ENCODE measurements at regions not wholly inside any gene's neighbourhood (a gene's known extent, or its start where the extent isn't known, plus 50 kb on each side); places are given as distances from the start of the nearest gene placed in this dataset.

DNA sequence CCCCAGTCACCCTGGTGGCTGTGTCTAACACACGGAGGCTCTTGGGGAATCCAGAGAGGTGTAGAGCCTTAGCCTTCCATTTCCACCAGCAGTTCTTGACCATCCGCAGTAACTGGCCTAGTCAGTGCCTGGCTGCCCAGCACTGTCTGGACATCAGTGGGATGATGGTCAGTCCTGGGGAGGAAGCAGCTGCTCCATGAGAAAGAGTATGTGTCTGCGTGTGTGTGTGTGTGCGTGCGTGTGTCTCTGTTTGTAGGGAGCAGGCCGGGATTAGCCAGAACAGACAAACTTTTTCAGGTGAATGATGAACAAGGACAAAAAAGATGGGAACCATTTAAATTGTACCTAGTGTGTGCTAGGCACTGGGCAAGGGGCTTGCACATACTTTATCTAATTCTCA is 109.3 kb upstream of the SYT13 start:
- Histone ChIP-seq H3K36me3 (no peaks in the 10 kb centered on the region), H3K4me3 (no peak overlapping the region), H3K27ac (no peak overlapping the region), H3K27me3 (peaks cover 0 to 10% (median 0%) of the 10 kb centered on the region in 7 donors), H3K4me1 (no peaks in the 10 kb centered on the region), H3K9me3 (no peaks in the 10 kb centered on the region)
- intact Hi-C loops (cut with DNase I), result no loop called here
- DNase-seq (no peak), ATAC-seq (no peak)
- TF ChIP-seq, protein P1, sequence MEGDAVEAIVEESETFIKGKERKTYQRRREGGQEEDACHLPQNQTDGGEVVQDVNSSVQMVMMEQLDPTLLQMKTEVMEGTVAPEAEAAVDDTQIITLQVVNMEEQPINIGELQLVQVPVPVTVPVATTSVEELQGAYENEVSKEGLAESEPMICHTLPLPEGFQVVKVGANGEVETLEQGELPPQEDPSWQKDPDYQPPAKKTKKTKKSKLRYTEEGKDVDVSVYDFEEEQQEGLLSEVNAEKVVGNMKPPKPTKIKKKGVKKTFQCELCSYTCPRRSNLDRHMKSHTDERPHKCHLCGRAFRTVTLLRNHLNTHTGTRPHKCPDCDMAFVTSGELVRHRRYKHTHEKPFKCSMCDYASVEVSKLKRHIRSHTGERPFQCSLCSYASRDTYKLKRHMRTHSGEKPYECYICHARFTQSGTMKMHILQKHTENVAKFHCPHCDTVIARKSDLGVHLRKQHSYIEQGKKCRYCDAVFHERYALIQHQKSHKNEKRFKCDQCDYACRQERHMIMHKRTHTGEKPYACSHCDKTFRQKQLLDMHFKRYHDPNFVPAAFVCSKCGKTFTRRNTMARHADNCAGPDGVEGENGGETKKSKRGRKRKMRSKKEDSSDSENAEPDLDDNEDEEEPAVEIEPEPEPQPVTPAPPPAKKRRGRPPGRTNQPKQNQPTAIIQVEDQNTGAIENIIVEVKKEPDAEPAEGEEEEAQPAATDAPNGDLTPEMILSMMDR (IDR thresholded peaks at IDR 0.05), result no peak
- 97% methylated on average over 6 of the region's 6 CpGs for WGBS, 2 donors

DNA sequence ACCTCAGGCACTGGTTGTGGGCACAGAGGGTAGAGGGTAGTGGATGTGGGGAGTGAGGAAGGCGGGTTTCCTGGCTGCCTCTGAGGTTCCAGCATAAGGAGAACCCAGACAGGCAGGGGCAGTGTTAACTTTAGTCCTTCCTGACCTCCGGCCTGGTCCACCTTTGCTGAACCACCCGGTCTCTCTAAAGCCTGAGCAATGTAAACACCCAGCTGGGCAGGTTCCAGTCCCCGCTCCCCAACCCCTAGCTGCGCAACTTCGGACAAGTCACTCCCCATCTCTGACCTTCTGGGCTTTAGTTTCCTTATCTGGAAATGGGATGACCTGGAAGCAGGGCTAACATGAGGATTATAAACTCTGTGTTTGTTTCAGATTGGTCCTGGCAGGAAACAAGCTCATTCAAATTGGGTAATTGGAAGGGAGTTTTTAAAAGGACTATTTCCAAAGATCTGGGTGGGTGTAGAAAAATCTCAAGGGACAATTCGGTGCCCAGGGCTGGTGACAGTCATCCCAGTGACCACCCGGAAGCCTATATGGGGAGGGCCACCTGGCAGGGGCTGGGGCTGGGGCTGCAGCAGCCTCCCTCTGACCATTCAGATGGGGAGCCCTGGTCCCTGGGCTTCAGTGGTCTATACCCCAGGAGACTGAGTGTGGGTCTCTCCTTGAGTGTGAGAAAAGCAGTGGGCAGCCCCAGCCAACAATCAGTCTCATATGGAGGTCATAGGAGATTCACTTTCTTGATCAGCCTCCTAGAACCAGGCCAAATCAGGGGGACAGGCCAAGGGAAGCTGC is 108.3 kb upstream of the SYT13 start:
- 85% methylated on average over 8 of the region's 8 CpGs for WGBS, 2 donors
- Histone ChIP-seq H3K27ac (no peak overlapping the region), H3K9me3 (no peaks in the 10 kb centered on the region), H3K4me1 (no peaks in the 10 kb centered on the region), H3K36me3 (no peaks in the 10 kb centered on the region), H3K27me3 (peaks cover 0 to 4% (median 0%) of the 10 kb centered on the region in 7 donors), H3K4me3 (no peak overlapping the region)
- DNase-seq (no peak), ATAC-seq (no peak)
- TF ChIP-seq, protein P1 (IDR thresholded peaks at IDR 0.05), result no peak
- intact Hi-C loops (cut with DNase I), result no loop called here

DNA sequence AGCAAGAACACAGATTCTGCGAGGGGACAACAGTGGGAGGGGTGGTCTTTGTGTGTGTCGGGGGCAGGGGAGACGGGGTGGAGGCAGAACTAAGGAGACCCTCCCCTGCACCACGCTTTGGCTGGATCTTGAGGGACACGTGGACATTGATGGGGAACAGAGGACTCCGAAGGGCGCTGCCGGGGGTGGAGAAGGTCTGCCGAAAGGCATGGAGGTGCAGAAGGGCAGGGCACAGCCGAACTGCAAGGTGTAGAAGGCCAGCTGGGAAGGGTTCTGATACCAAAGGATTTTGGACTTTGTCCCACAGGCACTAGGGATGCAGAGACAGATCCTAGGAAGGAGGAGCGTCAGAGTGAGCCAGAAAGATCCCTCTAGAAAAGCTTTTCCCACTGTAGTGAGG is 107.7 kb upstream of the SYT13 start:
- WGBS, 2 donors, result 92 to 93% methylated on average over 11 of the region's 11 CpGs
- ATAC-seq, result no peak
- no peak overlapping the region for H3K27ac ChIP-seq
- H3K27me3 ChIP-seq, result peaks cover 0 to 4% (median 0%) of the 10 kb centered on the region in 7 donors
- no peak overlapping the region for H3K4me3 ChIP-seq
- no peaks in the 10 kb centered on the region for H3K36me3 ChIP-seq
- no peaks in the 10 kb centered on the region for H3K9me3 ChIP-seq
- DNase-seq, result no peak
- intact Hi-C loops (cut with DNase I), result no loop called here
- H3K4me1 ChIP-seq, result no peaks in the 10 kb centered on the region
- TF ChIP-seq, protein P1 (IDR thresholded peaks at IDR 0.05), result no peak

DNA sequence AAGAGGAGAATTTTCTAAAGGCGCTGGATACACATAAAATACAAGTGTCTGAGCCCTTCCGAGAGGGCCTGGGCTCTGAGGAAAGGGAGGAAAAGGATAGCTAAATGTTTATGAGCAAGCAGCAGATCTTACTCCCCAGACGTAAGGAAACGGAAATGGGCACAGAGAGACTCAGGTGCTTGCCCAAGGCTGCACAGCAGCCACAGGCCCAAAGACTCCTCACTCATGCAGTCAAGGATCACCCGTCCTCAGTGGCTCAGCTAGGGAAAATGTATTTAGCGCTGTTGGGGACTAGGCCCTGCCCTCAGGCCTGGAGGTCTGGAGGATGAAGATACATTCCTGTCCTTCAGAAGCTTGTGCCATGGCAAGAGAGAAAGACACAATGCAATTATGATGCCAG is 107.2 kb upstream of the SYT13 start:
- ATAC-seq, result no peak
- DNase-seq, result no peak
- H3K27ac ChIP-seq, result no peak overlapping the region
- WGBS, 2 donors, result 82 to 88% methylated on average over 6 of the region's 6 CpGs
- no peaks in the 10 kb centered on the region for H3K4me1 ChIP-seq
- intact Hi-C loops (cut with DNase I), result no loop called here
- no peaks in the 10 kb centered on the region for H3K9me3 ChIP-seq
- no peaks in the 10 kb centered on the region for H3K36me3 ChIP-seq
- H3K4me3 ChIP-seq, result no peak overlapping the region
- TF ChIP-seq, protein P1 (IDR thresholded peaks at IDR 0.05), result no peak
- H3K27me3 ChIP-seq, result peaks cover 0 to 4% (median 0%) of the 10 kb centered on the region in 7 donors
